Erythroblast (primary cell): ENCODE measurements at regions not wholly inside any gene's neighbourhood (a gene's known extent, or its start where the extent isn't known, plus 50 kb on each side); places are given as distances from the start of the nearest gene placed in this dataset.

ENCODE experiments used
- GATA1 ChIP-seq: IDR thresholded peaks from 2 replicates; pipeline ENCODE4 v1.6.1; 2011; ENCODE audit warnings: low read depth, mild to moderate bottlenecking, control low read depth, low read length, moderate library complexity
- POLR2A ChIP-seq: IDR thresholded peaks from 2 replicates; pipeline ENCODE4 v1.6.1; 2011; ENCODE audit warnings: mild to moderate bottlenecking, low read length

GRCh38 chr3:194196876-194197275 lies 60.9 kb downstream of the HES1 start:
- TF ChIP-seq POLR2A (no peak), GATA1 (no peak)
